Liver (tissue), 8 donors: ENCODE measurements at regions not wholly inside any gene's neighbourhood (a gene's known extent, or its start where the extent isn't known, plus 50 kb on each side); places are given as distances from the start of the nearest gene placed in this dataset.

ENCODE experiments used
- DNase-seq: peaks from one replicate; pipeline ENCODE4 v3.0.0-alpha.2; 2017; ENCODE audit warnings: low spot score
- H3K27ac ChIP-seq, 2 donors: one replicate each; pipeline ENCODE4 v1.7.0; 2013; ENCODE audit warnings: inconsistent platforms in 2 of 2, low read length in 2 of 2, control low read depth in 1 of 2, low read depth in 1 of 2, mild to moderate bottlenecking in 1 of 2
- H3K27me3 ChIP-seq, 4 donors: one replicate each; pipeline versions ENCODE4 v1.6.1 to v1.7.0; 2013; ENCODE audit warnings: low read length in 3 of 4, inconsistent platforms in 1 of 4, mild to moderate bottlenecking in 1 of 4, moderate library complexity in 1 of 4; ENCODE audit not compliant: control insufficient read depth in 4 of 4, insufficient read depth in 4 of 4
- H3K36me3 ChIP-seq, 4 donors: one replicate each; pipeline versions ENCODE4 v1.6.1 to v1.7.0; 2013; ENCODE audit warnings: low read length in 3 of 4, mild to moderate bottlenecking in 3 of 4, low read depth in 1 of 4, moderate library complexity in 1 of 4; ENCODE audit not compliant: control insufficient read depth in 4 of 4, insufficient read depth in 3 of 4
- H3K4me1 ChIP-seq, 4 donors: one replicate each; pipeline versions ENCODE4 v1.6.1 to v1.7.0; 2013; ENCODE audit warnings: low read length in 3 of 4, mild to moderate bottlenecking in 3 of 4, moderate library complexity in 1 of 4; ENCODE audit not compliant: control insufficient read depth in 4 of 4, insufficient read depth in 4 of 4
- H3K4me3 ChIP-seq, 3 donors: one replicate each; pipeline versions ENCODE4 v1.6.1 to v1.7.0; 2013; ENCODE audit warnings: low read length in 3 of 3, control low read depth in 1 of 3, low read depth in 1 of 3, mild to moderate bottlenecking in 1 of 3
- H3K9ac ChIP-seq, 2 donors: one replicate each; pipeline ENCODE4 v1.7.0; 2013; ENCODE audit warnings: low read length in 2 of 2, mild to moderate bottlenecking in 2 of 2, moderate library complexity in 2 of 2, control low read depth in 1 of 2, low read depth in 1 of 2
- H3K9me3 ChIP-seq, 4 donors: one replicate each; pipeline versions ENCODE4 v1.6.1 to v1.7.0; 2013; ENCODE audit warnings: low read length in 3 of 4; ENCODE audit not compliant: control insufficient read depth in 4 of 4
- ATF3 ChIP-seq: IDR thresholded peaks from 2 replicates; pipeline ENCODE4 v1.6.1; 2016; ENCODE audit warnings: antibody characterized with exemption
- CTCF ChIP-seq: fragments of 150-350 bp; IDR thresholded peaks from 2 replicates; pipeline ENCODE4 v1.5.1; 2017; ENCODE audit warnings: improper control_type of control experiment, low read depth, low read length; ENCODE audit not compliant: missing input control
- EGR1 ChIP-seq, 2 donors: IDR thresholded peaks; 2 replicates each; pipeline ENCODE4 v1.6.1; 2016 to 2018; ENCODE audit warnings: antibody characterized with exemption in 2 of 2, low read depth in 2 of 2
- FOXA1 ChIP-seq: IDR thresholded peaks from 2 replicates; pipeline ENCODE4 v1.6.1; 2016; ENCODE audit warnings: antibody characterized with exemption
- FOXA2 ChIP-seq: IDR thresholded peaks from 2 replicates; pipeline ENCODE4 v1.6.1; 2016; ENCODE audit warnings: antibody characterized with exemption
- GABPA ChIP-seq, 2 donors: IDR thresholded peaks in 1 of 2; conservative IDR thresholded peaks in 1 of 2; 2 replicates each; pipeline ENCODE4 v1.6.1; 2016; ENCODE audit warnings: antibody characterized with exemption in 2 of 2, mild to moderate bottlenecking in 1 of 2, moderate library complexity in 1 of 2
- HNF4A ChIP-seq, 2 donors: conservative IDR thresholded peaks; 2 replicates each; pipeline ENCODE4 v1.6.1; 2016; ENCODE audit warnings: antibody characterized with exemption in 2 of 2, mild to moderate bottlenecking in 2 of 2
- HNF4G ChIP-seq: IDR thresholded peaks from 2 replicates; pipeline ENCODE4 v1.6.1; 2016; ENCODE audit warnings: antibody characterized with exemption
- JUND ChIP-seq, 2 donors: IDR thresholded peaks; 2 replicates each; pipeline ENCODE4 v1.6.1; 2016; ENCODE audit warnings: antibody characterized with exemption in 2 of 2
- MAX ChIP-seq: IDR thresholded peaks from 2 replicates; pipeline ENCODE4 v1.6.1; 2016; ENCODE audit warnings: antibody characterized with exemption
- NR2F2 ChIP-seq: IDR thresholded peaks from 2 replicates; pipeline ENCODE4 v1.6.1; 2016; ENCODE audit warnings: antibody characterized with exemption
- RAD21 ChIP-seq, 2 donors: IDR thresholded peaks; 2 replicates each; pipeline ENCODE4 v1.6.1; 2016; ENCODE audit warnings: antibody characterized with exemption in 2 of 2, mild to moderate bottlenecking in 2 of 2
- REST ChIP-seq: IDR thresholded peaks from 2 replicates; pipeline ENCODE4 v1.6.1; 2016; ENCODE audit warnings: antibody characterized with exemption, mild to moderate bottlenecking
- RXRA ChIP-seq, 2 donors: IDR thresholded peaks; 2 replicates each; pipeline ENCODE4 v1.6.1; 2017 to 2018; ENCODE audit warnings: antibody characterized with exemption in 2 of 2, mild to moderate bottlenecking in 1 of 2
- TAF1 ChIP-seq: conservative IDR thresholded peaks from 2 replicates; pipeline ENCODE4 v1.6.1; 2016; ENCODE audit warnings: antibody characterized with exemption, mild to moderate bottlenecking
- YY1 ChIP-seq: IDR thresholded peaks from 2 replicates; pipeline ENCODE4 v1.6.1; 2016; ENCODE audit warnings: antibody characterized with exemption, mild to moderate bottlenecking
- ZBTB33 ChIP-seq: IDR thresholded peaks from 2 replicates; pipeline ENCODE4 v1.6.1; 2016; ENCODE audit warnings: antibody characterized with exemption
- WGBS: extraction: QIAGEN DNeasy Blood & Tissue Kit; methylation state at CpG from one replicate; pipeline ENCODE4 v1.1.7; 2013; 5-methylcytosine and 5-hydroxymethylcytosine counted together
- donor health status: healthy.
- donor health status: healthy.
- donor health status: healthy.
- donor health status: healthy.
- donor health status: healthy.

GRCh38 chr9:107211284-107211923, 71.7 kb upstream of the RAD23B start:
- WGBS, result 83% methylated on average over 9 of the region's 9 CpGs
- H3K27me3 ChIP-seq, result no peaks in the 10 kb centered on the region
- no peak for DNase-seq
- no peaks in the 10 kb centered on the region for H3K36me3 ChIP-seq
- no peak overlapping the region for H3K4me3 ChIP-seq
- no peaks in the 10 kb centered on the region for H3K4me1 ChIP-seq
- no peaks in the 10 kb centered on the region for H3K9me3 ChIP-seq
- TF ChIP-seq ZBTB33 (no peak), FOXA1 (no peak), RAD21 (IDR thresholded peaks at IDR 0.05) (no peak), JUND (IDR thresholded peaks at IDR 0.05) (no peak), FOXA2 (no peak), HNF4A (conservative IDR thresholded peaks at IDR 0.05) (no peak), EGR1 (IDR thresholded peaks at IDR 0.05; ENCODE audit: low read depth in 2 of 2) (no peak), HNF4G (no peak), TAF1 (no peak), CTCF (no peak), MAX (no peak), ATF3 (no peak)
- H3K9ac ChIP-seq, result no peak overlapping the region
- H3K27ac ChIP-seq, result no peak overlapping the region

GRCh38 chr9:107212613-107213012, 70.5 kb upstream of the RAD23B start:
- H3K4me1 ChIP-seq, result no peaks in the 10 kb centered on the region
- H3K36me3 ChIP-seq, result no peaks in the 10 kb centered on the region
- 94% methylated on average over 5 of the region's 5 CpGs for WGBS
- no peaks in the 10 kb centered on the region for H3K27me3 ChIP-seq
- no peak overlapping the region for H3K27ac ChIP-seq
- H3K9ac ChIP-seq, result no peak overlapping the region
- H3K4me3 ChIP-seq, result no peak overlapping the region
- DNase-seq, result no peak
- TF ChIP-seq MAX (no peak), GABPA (IDR thresholded peaks at IDR 0.05 in 1 of 2, conservative IDR thresholded peaks at IDR 0.05 in 1 of 2) (no peak), RXRA (IDR thresholded peaks at IDR 0.05) (no peak), HNF4A (conservative IDR thresholded peaks at IDR 0.05) (no peak), FOXA2 (no peak), NR2F2 (no peak), ZBTB33 (no peak), YY1 (no peak), EGR1 (IDR thresholded peaks at IDR 0.05; ENCODE audit: low read depth in 2 of 2) (no peak), JUND (IDR thresholded peaks at IDR 0.05) (no peak), HNF4G (no peak), ATF3 (no peak), FOXA1 (no peak), RAD21 (IDR thresholded peaks at IDR 0.05) (no peak), CTCF (no peak), TAF1 (no peak), REST (no peak)
- H3K9me3 ChIP-seq, result no peaks in the 10 kb centered on the region
